GM21360 (cell line): ENCODE measurements at regions not wholly inside any gene's neighbourhood (a gene's known extent, or its start where the extent isn't known, plus 50 kb on each side); places are given as distances from the start of the nearest gene placed in this dataset.
"Not testable (repeated sequence)": the region's sequence is repeated elsewhere in the genome, so short reads cannot be mapped to it uniquely, and the experiment has no call there.

ENCODE experiments used
- ATAC-seq: cut with Tn5 transposase; IDR thresholded peaks from one replicate; pipeline ENCODE4 v1.9.1; 2021; ENCODE audit warnings: mild to moderate bottlenecking, moderate library complexity; ENCODE audit not compliant: unreplicated experiment

- ATAC-seq = not testable (repeated sequence)
Measured at GRCh38 chr17:21550031-21550430, 142.3 kb upstream of the KCNJ18 start.

DNA sequence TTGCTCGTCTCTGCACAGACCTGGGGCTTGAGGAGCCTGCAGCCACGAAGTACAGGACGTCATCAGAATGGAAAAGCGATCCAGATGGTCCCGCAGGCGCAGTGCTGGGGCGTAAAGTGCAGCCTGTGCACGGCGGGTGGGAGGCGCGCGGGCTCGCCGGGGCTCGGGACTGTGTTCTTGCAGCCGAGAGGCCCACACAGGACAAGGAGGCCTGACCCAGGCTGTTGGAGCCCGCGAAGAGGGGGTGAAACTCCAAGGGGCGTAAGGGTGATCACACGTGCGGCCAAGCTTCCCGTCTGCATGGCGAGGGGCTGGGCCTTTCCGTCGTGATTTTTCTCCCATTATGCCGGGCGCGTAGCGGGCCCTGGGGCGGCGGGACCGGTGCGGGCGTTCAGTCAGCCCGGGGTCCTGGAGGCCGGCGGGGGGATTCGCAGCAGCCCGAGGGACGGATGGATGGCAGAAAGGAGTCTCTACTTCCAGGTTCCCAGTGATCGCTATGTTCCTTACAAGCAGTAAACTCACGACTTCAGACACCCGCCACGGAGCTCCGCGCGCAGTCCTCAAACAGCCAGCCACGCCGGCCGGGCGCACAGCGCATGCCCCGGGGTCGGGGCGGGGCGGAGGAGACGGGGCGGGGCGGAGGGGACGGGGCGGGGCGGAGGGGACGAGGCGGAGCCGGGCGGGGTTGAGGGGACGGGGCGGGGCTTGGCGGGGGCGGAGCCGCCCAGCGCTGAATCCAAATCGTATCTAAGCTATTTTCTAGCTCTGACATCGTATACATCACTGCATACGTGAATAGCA, 141.0 kb upstream of the KCNJ18 start:
- peak; percentile 71 for ATAC-seq

DNA sequence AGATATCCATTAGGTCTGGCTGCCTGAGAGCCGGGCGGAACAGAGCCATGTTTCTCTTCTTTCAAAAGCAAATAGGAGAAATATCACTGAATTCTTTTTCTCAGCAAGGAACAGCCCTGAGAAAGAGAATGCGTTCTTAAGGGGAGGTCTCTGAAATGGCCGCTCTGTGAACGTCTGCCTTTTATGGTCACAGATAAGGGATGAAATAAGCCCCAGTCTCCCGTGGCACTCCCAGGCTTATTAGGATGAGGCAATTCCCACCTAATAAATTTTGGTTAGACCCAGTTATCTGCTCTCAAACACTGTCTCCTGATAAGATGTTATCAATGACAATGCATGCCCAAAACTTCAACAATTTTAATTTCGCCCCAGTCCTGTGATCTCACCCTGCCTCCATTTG, 133.4 kb upstream of the KCNJ18 start:
- not testable (repeated sequence) for ATAC-seq

DNA sequence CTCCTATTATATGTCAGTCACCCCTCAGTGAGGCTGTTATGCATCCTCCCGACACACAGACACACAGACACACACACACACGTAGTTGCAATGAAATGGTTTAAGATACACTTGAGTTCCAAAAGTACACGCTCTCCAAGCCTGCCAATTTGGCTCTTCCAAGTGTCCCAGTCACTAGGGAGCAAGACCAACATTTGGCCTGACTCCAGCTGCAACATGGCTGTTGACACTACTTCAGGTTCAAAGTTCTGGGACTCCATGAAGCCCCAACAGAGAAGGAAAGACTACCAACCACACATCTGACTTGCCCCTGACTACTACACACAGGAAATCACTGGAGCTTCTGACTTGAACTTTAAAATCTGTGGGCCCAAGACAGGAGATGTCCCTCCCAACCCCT, 128.1 kb upstream of the KCNJ18 start:
- ATAC-seq = no peak

DNA sequence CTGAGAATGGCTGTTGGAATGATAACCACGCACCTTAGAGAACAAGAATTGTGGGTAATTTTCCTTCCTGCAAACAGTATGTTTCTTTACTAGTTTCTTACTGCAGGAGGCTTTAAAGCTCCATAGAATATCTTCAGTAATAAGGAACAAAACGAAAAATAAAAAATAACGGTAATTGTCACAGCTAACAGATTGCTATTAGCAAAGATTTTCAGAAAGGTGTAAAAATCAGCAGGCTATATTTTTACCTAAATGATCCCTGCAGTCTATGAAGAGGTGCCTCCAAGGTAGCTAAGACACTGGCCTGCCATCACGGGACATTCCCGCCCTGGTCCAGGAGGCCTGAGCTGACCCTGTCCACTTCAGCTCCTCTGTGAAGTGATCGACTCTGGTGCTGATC, 127.6 kb upstream of the KCNJ18 start:
- not testable (repeated sequence) for ATAC-seq

DNA sequence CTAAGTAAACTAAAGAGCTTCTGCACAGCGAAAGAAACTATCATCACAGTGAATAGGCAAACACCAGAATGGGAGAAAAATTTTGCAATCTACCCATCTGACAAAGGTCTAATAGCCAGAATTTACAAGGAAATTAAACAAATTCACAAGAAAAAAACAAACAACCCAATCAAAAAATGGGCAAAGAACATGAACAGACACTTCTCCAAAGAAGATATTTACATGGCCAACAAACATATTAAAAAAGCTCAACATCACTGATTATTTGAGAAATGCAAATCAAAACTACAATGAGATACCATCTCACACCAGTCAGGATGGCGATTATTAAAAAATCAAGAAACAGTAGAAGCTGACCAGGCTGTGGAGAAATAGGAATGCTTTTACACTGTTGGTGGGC, 121.9 kb upstream of the KCNJ18 start:
- ATAC-seq = not testable (repeated sequence)

DNA sequence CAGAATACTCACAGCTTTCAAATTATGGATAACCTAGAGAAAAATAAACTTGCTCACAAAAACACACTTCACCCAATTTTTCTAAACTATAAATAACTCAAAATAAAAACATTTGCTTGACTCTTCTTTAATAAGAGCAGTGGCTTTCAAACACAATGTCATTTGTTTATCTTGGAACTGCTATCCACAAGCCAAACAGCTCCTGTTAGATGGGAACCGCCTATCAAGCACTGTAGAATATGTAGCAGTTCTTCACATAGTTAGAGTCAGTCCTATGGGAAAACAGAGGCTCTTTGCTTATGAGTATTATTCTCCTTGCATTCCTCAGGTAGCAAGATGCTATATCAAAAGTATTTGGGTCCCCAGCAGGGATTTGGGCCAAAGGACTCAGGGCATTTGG, 120.2 kb upstream of the KCNJ18 start:
- not testable (repeated sequence) for ATAC-seq

- not testable (repeated sequence) for ATAC-seq
Measured at GRCh38 chr17:21573271-21573960, 118.9 kb upstream of the KCNJ18 start.

- ATAC-seq = no peak
Measured at GRCh38 chr17:21573961-21574610, 118.2 kb upstream of the KCNJ18 start.

DNA sequence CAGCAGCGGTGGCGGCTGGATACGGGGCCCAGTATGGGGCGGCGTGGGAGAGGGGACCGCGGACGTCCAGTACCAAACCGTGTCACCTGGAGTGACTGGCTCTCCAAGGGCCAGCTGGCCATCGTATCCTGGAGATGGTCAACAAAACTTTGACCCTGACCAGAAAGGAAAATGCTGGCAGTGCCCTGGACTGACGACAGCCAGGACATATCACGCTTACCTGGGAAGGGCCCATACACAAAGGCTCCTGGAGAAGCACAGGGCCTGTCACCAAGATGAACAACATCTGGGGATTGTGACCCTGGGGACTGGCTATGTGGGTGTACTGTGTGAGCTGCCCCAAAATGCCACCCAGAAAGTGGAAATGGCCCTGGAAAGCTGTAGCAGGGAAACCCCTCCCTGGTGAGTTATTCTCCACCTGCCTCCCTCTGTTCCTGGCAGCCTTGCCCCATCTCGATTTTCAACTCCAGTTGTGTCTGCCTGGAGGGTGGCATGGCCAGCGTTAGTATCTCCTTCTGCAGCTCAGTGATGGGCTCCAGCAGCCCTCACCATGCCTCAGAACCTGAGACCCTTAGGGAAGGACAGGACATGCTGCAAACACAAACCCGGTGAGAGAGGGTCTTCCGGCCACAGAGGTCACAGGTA, 117.6 kb upstream of the KCNJ18 start:
- ATAC-seq = not testable (repeated sequence)

GRCh38 chr17:21578783-21579182, 113.5 kb upstream of the KCNJ18 start:
- ATAC-seq = not testable (repeated sequence)

DNA sequence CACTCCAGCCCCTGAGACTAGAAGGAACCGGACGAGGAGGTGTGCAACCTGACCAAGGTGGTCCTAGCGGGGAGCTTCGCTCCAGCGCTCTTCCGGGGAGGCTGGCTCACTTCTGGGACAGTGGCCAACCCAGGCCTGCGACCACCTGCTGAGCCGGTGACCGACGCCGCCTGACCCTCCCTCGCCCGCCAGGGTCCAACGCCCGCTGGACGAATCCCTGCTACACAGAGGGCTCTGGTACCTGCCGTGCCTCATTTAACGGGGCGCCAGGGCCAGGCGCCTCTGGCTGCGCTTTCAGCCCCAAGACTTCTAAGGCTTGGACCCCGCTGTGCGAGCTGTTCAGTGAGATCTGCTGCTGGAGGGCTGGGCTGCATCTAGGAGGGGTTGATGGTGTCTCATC, 99.5 kb upstream of the KCNJ18 start:
- no peak for ATAC-seq

GRCh38 chr17:21593452-21594105, 98.7 kb upstream of the KCNJ18 start:
- not testable (repeated sequence) for ATAC-seq

DNA sequence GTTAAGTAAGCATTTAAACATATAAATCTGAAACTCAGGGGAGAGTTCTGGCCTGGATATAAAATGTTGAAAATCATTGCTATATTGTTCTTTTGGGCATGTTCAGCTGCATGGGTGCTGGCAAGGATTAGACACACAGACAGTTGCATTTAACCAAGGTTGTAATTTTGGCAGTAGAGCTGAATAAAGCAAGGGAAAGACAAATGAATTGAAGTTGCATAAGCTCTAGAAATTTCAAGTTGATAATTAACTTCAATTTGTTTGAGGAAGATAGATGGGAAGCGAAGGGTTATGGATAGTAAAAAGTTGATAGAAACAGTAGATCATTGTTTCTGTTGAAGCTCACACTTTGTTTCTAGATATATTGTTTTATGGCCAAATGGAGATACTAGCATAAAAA, 97.2 kb upstream of the KCNJ18 start:
- no peak for ATAC-seq

DNA sequence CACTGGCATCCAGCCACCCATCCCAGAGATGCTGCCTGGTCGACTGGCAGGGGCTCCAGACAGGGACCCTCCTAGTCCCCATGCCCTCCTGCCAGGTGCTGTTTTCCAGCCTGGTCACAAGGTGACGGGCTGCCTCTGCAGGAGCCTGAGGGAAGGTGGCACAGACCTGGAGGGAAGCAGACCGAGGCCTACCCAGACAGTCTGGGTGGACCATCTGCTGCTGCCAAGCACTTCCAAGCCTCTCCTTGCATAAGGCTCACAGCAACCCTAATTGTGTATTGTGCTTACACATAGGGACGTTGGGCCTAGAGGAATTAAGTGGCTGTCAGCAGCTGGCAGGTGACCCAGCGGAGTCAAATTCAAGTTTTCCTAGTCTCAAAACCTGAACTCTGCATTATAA, 90.1 kb upstream of the KCNJ18 start:
- ATAC-seq = no peak

DNA sequence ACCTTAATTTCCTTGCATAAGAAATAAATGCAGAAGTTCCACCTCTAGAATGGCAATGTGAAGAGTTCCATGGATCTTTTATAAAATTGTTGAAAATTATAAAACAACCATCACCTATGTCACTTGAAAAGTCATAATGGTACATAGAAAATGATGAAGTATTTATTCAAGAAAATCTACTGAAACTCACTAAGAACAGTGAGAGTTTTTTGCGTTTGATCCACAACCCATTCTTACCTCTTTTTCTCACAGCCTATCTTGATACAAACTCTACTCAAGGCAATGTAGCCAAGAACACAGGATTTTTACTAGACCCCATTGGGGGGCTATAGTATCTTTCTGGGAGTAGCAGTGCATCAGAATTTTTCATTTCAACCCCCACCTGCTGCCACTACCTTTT, 89.0 kb upstream of the KCNJ18 start:
- ATAC-seq = not testable (repeated sequence)

- not testable (repeated sequence) for ATAC-seq
Measured at GRCh38 chr17:21611443-21611842, 80.9 kb upstream of the KCNJ18 start.

- ATAC-seq = not testable (repeated sequence)
Measured at GRCh38 chr17:21612123-21613070, 79.9 kb upstream of the KCNJ18 start.

GRCh38 chr17:21613071-21613429, 79.3 kb upstream of the KCNJ18 start:
- no peak for ATAC-seq

- not testable (repeated sequence) for ATAC-seq
Measured at GRCh38 chr17:21626987-21627386, 65.3 kb upstream of the KCNJ18 start.
